GM12873 (cell line): ENCODE measurements at regions not wholly inside any gene's neighbourhood (a gene's known extent, or its start where the extent isn't known, plus 50 kb on each side); places are given as distances from the start of the nearest gene placed in this dataset.

Experiments used
- CTCF ChIP-seq: IDR thresholded peaks from 2 replicates; pipeline ENCODE4 v1.5.1; 2012; ENCODE audit warnings: low read depth, mild to moderate bottlenecking, moderate library complexity, low read length, control low read depth; ENCODE audit not compliant: insufficient read depth; ENCODE audit errors: missing control alignments

GRCh38 chr7:114175125-114175524 is 239.5 kb upstream of the FOXP2 start:
- TF ChIP-seq CTCF, result no peak

- no peak for TF ChIP-seq CTCF
Observed at GRCh38 chr7:114173170-114173890, 241.3 kb upstream of the FOXP2 start.

- no peak for TF ChIP-seq CTCF
Observed at GRCh38 chr7:114160925-114161324, 242.1 kb upstream of the PPP1R3A start.

- TF ChIP-seq CTCF, result no peak
Observed at GRCh38 chr7:114158854-114159253, 240.0 kb upstream of the PPP1R3A start.

GRCh38 chr7:114158275-114158674 is 239.5 kb upstream of the PPP1R3A start:
- no peak for TF ChIP-seq CTCF

- no peak for TF ChIP-seq CTCF
Observed at GRCh38 chr7:114156178-114156577, 237.4 kb upstream of the PPP1R3A start.

- no peak for TF ChIP-seq CTCF
Observed at GRCh38 chr7:114155116-114156110, 236.6 kb upstream of the PPP1R3A start.
